IPS DF 19.7 (cell line): ENCODE measurements at regions not wholly inside any gene's neighbourhood (a gene's known extent, or its start where the extent isn't known, plus 50 kb on each side); places are given as distances from the start of the nearest gene placed in this dataset.

ENCODE experiments used
- DNase-seq: peaks from one replicate; pipeline ENCODE4 v3.0.0-alpha.2; 2013; ENCODE audit warnings: low read depth, low spot score

- DNase-seq, result no peak
Measured at GRCh38 chr15:93282808-93283207, 193.8 kb upstream of the RGMA start.

- no peak for DNase-seq
Measured at GRCh38 chr15:93278783-93279182, 189.8 kb upstream of the RGMA start.

- DNase-seq, result no peak
Measured at GRCh38 chr15:93278006-93278405, 189.0 kb upstream of the RGMA start.

GRCh38 chr15:93274257-93274656 is 185.2 kb upstream of the RGMA start:
- DNase-seq, result no peak

GRCh38 chr15:93271871-93272270 is 182.9 kb upstream of the RGMA start:
- no peak for DNase-seq

GRCh38 chr15:93270937-93271467 is 182.0 kb upstream of the RGMA start:
- DNase-seq, result no peak

GRCh38 chr15:93268066-93268465 is 179.1 kb upstream of the RGMA start:
- no peak for DNase-seq

- DNase-seq, result no peak
Measured at GRCh38 chr15:93266291-93266690, 177.3 kb upstream of the RGMA start.

GRCh38 chr15:93265111-93265556 is 176.1 kb upstream of the RGMA start:
- DNase-seq, result no peak

GRCh38 chr15:93261845-93262244 is 172.8 kb upstream of the RGMA start:
- no peak for DNase-seq

GRCh38 chr15:93257920-93258319 is 168.9 kb upstream of the RGMA start:
- DNase-seq, result no peak

- DNase-seq, result no peak
Measured at GRCh38 chr15:93253681-93254080, 164.7 kb upstream of the RGMA start.

- no peak for DNase-seq
Measured at GRCh38 chr15:93252780-93253179, 163.8 kb upstream of the RGMA start.

GRCh38 chr15:93250950-93251349 is 161.9 kb upstream of the RGMA start:
- DNase-seq, result no peak

- DNase-seq, result no peak
Measured at GRCh38 chr15:93250209-93250608, 161.2 kb upstream of the RGMA start.

- DNase-seq, result no peak
Measured at GRCh38 chr15:93249623-93250022, 160.6 kb upstream of the RGMA start.

GRCh38 chr15:93247466-93248121 is 158.6 kb upstream of the RGMA start:
- no peak for DNase-seq

GRCh38 chr15:93246266-93247242 is 157.5 kb upstream of the RGMA start:
- no peak for DNase-seq

- DNase-seq, result no peak
Measured at GRCh38 chr15:93245661-93246042, 156.6 kb upstream of the RGMA start.

GRCh38 chr15:93244696-93245660 is 156.0 kb upstream of the RGMA start:
- no peak for DNase-seq

GRCh38 chr15:93243573-93243972 is 154.6 kb upstream of the RGMA start:
- no peak for DNase-seq
